ENCODE measurements at regions not wholly inside any gene's neighbourhood (a gene's known extent, or its start where the extent isn't known, plus 50 kb on each side); places are given as distances from the start of the nearest gene placed in this dataset.

DNA sequence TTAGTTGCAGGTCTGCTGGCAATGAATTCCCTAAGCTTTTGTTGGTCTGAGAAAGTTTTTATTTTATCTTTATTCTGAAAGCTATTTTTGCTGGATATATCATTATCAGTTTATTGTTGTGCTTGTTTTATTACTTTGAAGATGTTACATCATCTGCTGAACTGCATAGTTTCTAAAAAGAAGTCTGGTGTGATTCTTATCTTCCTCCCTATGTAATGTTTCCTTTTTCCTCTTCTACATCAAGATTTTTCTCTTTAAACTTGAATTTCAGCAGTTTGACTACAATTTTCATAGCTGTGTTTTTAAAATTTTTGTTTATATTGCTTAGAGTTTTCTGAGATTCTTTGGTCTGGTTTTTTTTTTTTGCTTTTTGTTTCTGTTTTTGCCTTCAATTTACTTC lies 137.1 kb upstream of the PMCH start:
- TF ChIP-seq, protein P1, sequence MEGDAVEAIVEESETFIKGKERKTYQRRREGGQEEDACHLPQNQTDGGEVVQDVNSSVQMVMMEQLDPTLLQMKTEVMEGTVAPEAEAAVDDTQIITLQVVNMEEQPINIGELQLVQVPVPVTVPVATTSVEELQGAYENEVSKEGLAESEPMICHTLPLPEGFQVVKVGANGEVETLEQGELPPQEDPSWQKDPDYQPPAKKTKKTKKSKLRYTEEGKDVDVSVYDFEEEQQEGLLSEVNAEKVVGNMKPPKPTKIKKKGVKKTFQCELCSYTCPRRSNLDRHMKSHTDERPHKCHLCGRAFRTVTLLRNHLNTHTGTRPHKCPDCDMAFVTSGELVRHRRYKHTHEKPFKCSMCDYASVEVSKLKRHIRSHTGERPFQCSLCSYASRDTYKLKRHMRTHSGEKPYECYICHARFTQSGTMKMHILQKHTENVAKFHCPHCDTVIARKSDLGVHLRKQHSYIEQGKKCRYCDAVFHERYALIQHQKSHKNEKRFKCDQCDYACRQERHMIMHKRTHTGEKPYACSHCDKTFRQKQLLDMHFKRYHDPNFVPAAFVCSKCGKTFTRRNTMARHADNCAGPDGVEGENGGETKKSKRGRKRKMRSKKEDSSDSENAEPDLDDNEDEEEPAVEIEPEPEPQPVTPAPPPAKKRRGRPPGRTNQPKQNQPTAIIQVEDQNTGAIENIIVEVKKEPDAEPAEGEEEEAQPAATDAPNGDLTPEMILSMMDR (IDR thresholded peaks at IDR 0.05): no peak
- no peak for TF ChIP-seq ZFX (IDR thresholded peaks at IDR 0.05; ENCODE audit: borderline replicate concordance)

Data from 22Rv1 (cell line).